HG03575 (cell line): ENCODE measurements at regions not wholly inside any gene's neighbourhood (a gene's known extent, or its start where the extent isn't known, plus 50 kb on each side); places are given as distances from the start of the nearest gene placed in this dataset.

Source experiments
- ATAC-seq: cut with Tn5 transposase; IDR thresholded peaks from one replicate; pipeline ENCODE4 v1.9.1; 2021; ENCODE audit not compliant: unreplicated experiment, insufficient number of reproducible peaks, low FRiP score; ENCODE audit errors: extremely low read depth

GRCh38 chr6:140319209-140319608 is 944.8 kb upstream of the CITED2 start:
- peak; percentile 91 for ATAC-seq

- ATAC-seq, result no peak
These were observed 944.0 kb upstream of the CITED2 start for GRCh38 chr6:140318408-140318807.

- ATAC-seq, result no peak
These were observed 943.5 kb upstream of the CITED2 start for GRCh38 chr6:140317950-140318349.

- no peak for ATAC-seq
These were observed 942.5 kb upstream of the CITED2 start for GRCh38 chr6:140316966-140317365.

- ATAC-seq, result no peak
These were observed 940.2 kb upstream of the CITED2 start for GRCh38 chr6:140314682-140315081.

GRCh38 chr6:140311146-140311545 is 936.7 kb upstream of the CITED2 start:
- no peak for ATAC-seq

- ATAC-seq, result no peak
These were observed 928.9 kb upstream of the CITED2 start for GRCh38 chr6:140303218-140303949.

GRCh38 chr6:140300331-140300730 is 925.9 kb upstream of the CITED2 start:
- ATAC-seq, result no peak

- ATAC-seq, result no peak
These were observed 914.7 kb upstream of the CITED2 start for GRCh38 chr6:140289186-140289585.

- ATAC-seq, result no peak
These were observed 911.7 kb upstream of the CITED2 start for GRCh38 chr6:140285998-140286690.

- no peak for ATAC-seq
These were observed 911.0 kb upstream of the CITED2 start for GRCh38 chr6:140285471-140285870.

GRCh38 chr6:140284871-140285270 is 910.4 kb upstream of the CITED2 start:
- ATAC-seq, result no peak

- no peak for ATAC-seq
These were observed 908.7 kb upstream of the CITED2 start for GRCh38 chr6:140283197-140283596.

GRCh38 chr6:140281767-140282166 is 907.3 kb upstream of the CITED2 start:
- no peak for ATAC-seq

GRCh38 chr6:140281236-140281635 is 906.8 kb upstream of the CITED2 start:
- no peak for ATAC-seq

- ATAC-seq, result no peak
These were observed 902.3 kb upstream of the CITED2 start for GRCh38 chr6:140276719-140277118.

GRCh38 chr6:140276133-140276532 is 901.7 kb upstream of the CITED2 start:
- no peak for ATAC-seq

- no peak for ATAC-seq
These were observed 901.3 kb upstream of the CITED2 start for GRCh38 chr6:140275725-140276124.

GRCh38 chr6:140274548-140274947 is 900.1 kb upstream of the CITED2 start:
- ATAC-seq, result no peak

GRCh38 chr6:140271759-140272377 is 897.4 kb upstream of the CITED2 start:
- peak; percentile 100 for ATAC-seq
